ENCODE measurements at regions not wholly inside any gene's neighbourhood (a gene's known extent, or its start where the extent isn't known, plus 50 kb on each side); places are given as distances from the start of the nearest gene placed in this dataset.

- no peak overlapping the region for H3K27ac ChIP-seq (ENCODE audit: low read depth in 1 of 3, low read length in 2 of 3)
- H3K9me3 ChIP-seq (ENCODE audit: control insufficient read depth in 2 of 2, insufficient read depth in 1 of 2, low read depth in 1 of 2, low read length in 1 of 2) = no peaks in the 10 kb centered on the region
- no peaks in the 10 kb centered on the region for H3K36me3 ChIP-seq (ENCODE audit: control insufficient read depth in 3 of 3, insufficient read depth in 2 of 3, low read depth in 1 of 3, low read length in 3 of 3)
- H3K4me1 ChIP-seq (ENCODE audit: control insufficient read depth in 3 of 3, insufficient read depth in 2 of 3, low read depth in 1 of 3, low read length in 2 of 3) = peaks cover 0 to 4% (median 0%) of the 10 kb centered on the region in 3 donors
- no peak overlapping the region for H3K4me3 ChIP-seq (ENCODE audit: low read depth in 1 of 3, low read length in 3 of 3)
- no peak for DNase-seq
- H3K27me3 ChIP-seq (ENCODE audit: control insufficient read depth in 3 of 3, insufficient read depth in 3 of 3, low read length in 3 of 3) = no peaks in the 10 kb centered on the region
- WGBS, 3 donors = 42 to 55% (median 53%) methylated on average over 3 of the region's 3 CpGs
- no peak for FAIRE-seq
Observed at GRCh38 chr13:106681536-106681935, 113.6 kb upstream of the ARGLU1 start.

DNA sequence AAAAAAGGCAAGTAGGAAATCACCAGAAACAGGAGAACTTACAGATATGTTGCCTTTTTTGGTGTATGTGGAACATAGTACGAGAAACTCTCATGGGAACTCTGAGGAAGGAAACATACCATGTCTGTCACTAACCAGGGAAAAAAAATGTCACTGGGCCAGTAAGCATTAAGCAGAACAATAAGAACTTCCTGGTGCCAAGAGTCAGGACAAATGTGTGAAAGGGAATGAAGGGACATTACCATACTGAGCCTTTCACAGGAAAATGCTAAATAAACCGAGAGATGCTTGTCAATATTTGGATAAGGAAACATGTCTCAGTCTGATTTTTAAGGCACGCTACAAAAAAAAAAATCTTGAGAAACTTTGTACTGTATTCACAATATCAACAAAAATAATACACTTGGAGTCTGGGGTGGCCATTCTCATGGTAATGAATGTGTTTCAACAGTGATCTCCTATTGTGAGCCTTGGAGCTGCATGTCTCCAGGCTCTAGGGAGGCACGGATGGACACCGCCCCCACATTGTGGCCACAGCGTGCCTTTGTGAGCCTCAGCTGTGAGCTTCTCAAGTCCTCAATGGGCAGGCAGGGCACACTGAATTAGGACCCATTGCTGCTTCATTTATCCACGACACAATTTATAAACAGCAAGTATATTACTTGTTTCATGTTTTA is 113.0 kb upstream of the ARGLU1 start:
- Histone ChIP-seq H3K27me3 (ENCODE audit: control insufficient read depth in 3 of 3, insufficient read depth in 3 of 3, low read length in 3 of 3) (no peaks in the 10 kb centered on the region), H3K36me3 (ENCODE audit: control insufficient read depth in 3 of 3, insufficient read depth in 2 of 3, low read depth in 1 of 3, low read length in 3 of 3) (no peaks in the 10 kb centered on the region), H3K9me3 (ENCODE audit: control insufficient read depth in 2 of 2, insufficient read depth in 1 of 2, low read depth in 1 of 2, low read length in 1 of 2) (no peaks in the 10 kb centered on the region), H3K27ac (ENCODE audit: low read depth in 1 of 3, low read length in 2 of 3) (peak overlapping the region in 1 of 3 donors; percentile 8), H3K4me1 (ENCODE audit: control insufficient read depth in 3 of 3, insufficient read depth in 2 of 3, low read depth in 1 of 3, low read length in 2 of 3) (peaks cover 0 to 4% (median 0%) of the 10 kb centered on the region in 3 donors), H3K4me3 (ENCODE audit: low read depth in 1 of 3, low read length in 3 of 3) (no peak overlapping the region)
- DNase-seq (no peak), FAIRE-seq (no peak)
- WGBS, 3 donors = 65 to 80% (median 77%) methylated on average over 7 of the region's 7 CpGs

DNA sequence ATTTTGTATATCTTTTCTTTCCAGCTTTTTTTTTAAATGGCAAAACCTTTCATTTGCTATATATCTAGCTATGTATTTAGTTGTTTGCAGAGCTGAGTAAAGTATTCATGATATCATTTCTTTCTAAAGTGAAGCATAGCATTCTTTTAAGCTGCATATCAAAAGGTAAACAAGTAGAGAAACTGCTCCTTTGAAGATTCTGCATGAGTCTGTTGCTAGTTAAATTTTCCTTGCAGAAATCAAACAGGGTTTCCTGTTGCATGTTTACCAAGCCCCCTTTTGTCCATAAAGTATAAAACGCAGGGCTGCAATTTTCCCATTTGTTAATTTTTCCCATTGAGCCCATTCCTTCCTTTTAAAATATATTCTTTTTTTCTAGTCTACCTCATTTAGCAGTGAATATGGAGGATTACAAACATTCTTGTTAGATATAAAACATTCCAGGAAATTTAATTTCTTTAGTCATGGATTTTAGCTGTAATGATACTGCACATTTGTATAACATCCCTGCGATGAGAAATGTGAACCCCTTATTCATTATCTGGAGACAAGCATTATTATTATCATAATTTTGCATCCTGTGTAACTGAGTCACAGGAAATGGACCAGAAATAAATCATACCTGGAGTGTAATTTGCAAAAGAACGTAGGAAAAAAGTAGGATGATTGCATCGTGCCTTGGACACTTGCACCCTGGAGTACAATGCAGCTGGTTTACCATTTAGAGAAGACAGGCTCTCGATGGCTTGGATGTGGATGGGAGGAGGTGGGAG is 110.9 kb upstream of the ARGLU1 start:
- 77 to 83% (median 83%) methylated on average over 5 of the region's 5 CpGs for WGBS, 3 donors
- H3K27ac ChIP-seq (ENCODE audit: low read depth in 1 of 3, low read length in 2 of 3) = no peak overlapping the region
- FAIRE-seq = no peak
- H3K4me1 ChIP-seq (ENCODE audit: control insufficient read depth in 3 of 3, insufficient read depth in 2 of 3, low read depth in 1 of 3, low read length in 2 of 3) = peaks cover 0 to 4% (median 0%) of the 10 kb centered on the region in 3 donors
- DNase-seq = no peak
- no peak overlapping the region for H3K4me3 ChIP-seq (ENCODE audit: low read depth in 1 of 3, low read length in 3 of 3)
- no peaks in the 10 kb centered on the region for H3K9me3 ChIP-seq (ENCODE audit: control insufficient read depth in 2 of 2, insufficient read depth in 1 of 2, low read depth in 1 of 2, low read length in 1 of 2)
- H3K27me3 ChIP-seq (ENCODE audit: control insufficient read depth in 3 of 3, insufficient read depth in 3 of 3, low read length in 3 of 3) = no peaks in the 10 kb centered on the region
- no peaks in the 10 kb centered on the region for H3K36me3 ChIP-seq (ENCODE audit: control insufficient read depth in 3 of 3, insufficient read depth in 2 of 3, low read depth in 1 of 3, low read length in 3 of 3)

- Histone ChIP-seq H3K9me3 (ENCODE audit: control insufficient read depth in 2 of 2, insufficient read depth in 1 of 2, low read depth in 1 of 2, low read length in 1 of 2) (no peaks in the 10 kb centered on the region), H3K36me3 (ENCODE audit: control insufficient read depth in 3 of 3, insufficient read depth in 2 of 3, low read depth in 1 of 3, low read length in 3 of 3) (no peaks in the 10 kb centered on the region), H3K4me3 (ENCODE audit: low read depth in 1 of 3, low read length in 3 of 3) (no peak overlapping the region), H3K27ac (ENCODE audit: low read depth in 1 of 3, low read length in 2 of 3) (no peak overlapping the region), H3K4me1 (ENCODE audit: control insufficient read depth in 3 of 3, insufficient read depth in 2 of 3, low read depth in 1 of 3, low read length in 2 of 3) (peaks cover 0 to 2% (median 2%) of the 10 kb centered on the region in 3 donors), H3K27me3 (ENCODE audit: control insufficient read depth in 3 of 3, insufficient read depth in 3 of 3, low read length in 3 of 3) (no peaks in the 10 kb centered on the region)
- FAIRE-seq (no peak), DNase-seq (no peak)
Observed at GRCh38 chr13:106675311-106675710, 107.4 kb upstream of the ARGLU1 start.

- FAIRE-seq (no peak), DNase-seq (no peak)
- Histone ChIP-seq H3K36me3 (ENCODE audit: control insufficient read depth in 3 of 3, insufficient read depth in 2 of 3, low read depth in 1 of 3, low read length in 3 of 3) (no peaks in the 10 kb centered on the region), H3K27ac (ENCODE audit: low read depth in 1 of 3, low read length in 2 of 3) (no peak overlapping the region), H3K4me3 (ENCODE audit: low read depth in 1 of 3, low read length in 3 of 3) (no peak overlapping the region), H3K9me3 (ENCODE audit: control insufficient read depth in 2 of 2, insufficient read depth in 1 of 2, low read depth in 1 of 2, low read length in 1 of 2) (no peaks in the 10 kb centered on the region), H3K4me1 (ENCODE audit: control insufficient read depth in 3 of 3, insufficient read depth in 2 of 3, low read depth in 1 of 3, low read length in 2 of 3) (no peaks in the 10 kb centered on the region), H3K27me3 (ENCODE audit: control insufficient read depth in 3 of 3, insufficient read depth in 3 of 3, low read length in 3 of 3) (no peaks in the 10 kb centered on the region)
- WGBS, 3 donors = 82 to 87% (median 86%) methylated on average over 6 of the region's 6 CpGs
Observed at GRCh38 chr13:106660746-106661625, 93.0 kb upstream of the ARGLU1 start.

- no peaks in the 10 kb centered on the region for H3K4me1 ChIP-seq (ENCODE audit: control insufficient read depth in 3 of 3, insufficient read depth in 2 of 3, low read depth in 1 of 3, low read length in 2 of 3)
- no peaks in the 10 kb centered on the region for H3K27me3 ChIP-seq (ENCODE audit: control insufficient read depth in 3 of 3, insufficient read depth in 3 of 3, low read length in 3 of 3)
- WGBS, 3 donors = 68 to 83% (median 76%) methylated on average over 3 of the region's 3 CpGs
- no peaks in the 10 kb centered on the region for H3K36me3 ChIP-seq (ENCODE audit: control insufficient read depth in 3 of 3, insufficient read depth in 2 of 3, low read depth in 1 of 3, low read length in 3 of 3)
- no peak for FAIRE-seq
- DNase-seq = no peak
- no peak overlapping the region for H3K27ac ChIP-seq (ENCODE audit: low read depth in 1 of 3, low read length in 2 of 3)
- no peak overlapping the region for H3K4me3 ChIP-seq (ENCODE audit: low read depth in 1 of 3, low read length in 3 of 3)
- H3K9me3 ChIP-seq (ENCODE audit: control insufficient read depth in 2 of 2, insufficient read depth in 1 of 2, low read depth in 1 of 2, low read length in 1 of 2) = no peaks in the 10 kb centered on the region
Observed at GRCh38 chr13:106657104-106657503, 89.2 kb upstream of the ARGLU1 start.

- Histone ChIP-seq H3K9me3 (ENCODE audit: control insufficient read depth in 2 of 2, insufficient read depth in 1 of 2, low read depth in 1 of 2, low read length in 1 of 2) (no peaks in the 10 kb centered on the region), H3K36me3 (ENCODE audit: control insufficient read depth in 3 of 3, insufficient read depth in 2 of 3, low read depth in 1 of 3, low read length in 3 of 3) (no peaks in the 10 kb centered on the region), H3K27ac (ENCODE audit: low read depth in 1 of 3, low read length in 2 of 3) (no peak overlapping the region), H3K4me3 (ENCODE audit: low read depth in 1 of 3, low read length in 3 of 3) (no peak overlapping the region), H3K4me1 (ENCODE audit: control insufficient read depth in 3 of 3, insufficient read depth in 2 of 3, low read depth in 1 of 3, low read length in 2 of 3) (no peaks in the 10 kb centered on the region), H3K27me3 (ENCODE audit: control insufficient read depth in 3 of 3, insufficient read depth in 3 of 3, low read length in 3 of 3) (no peaks in the 10 kb centered on the region)
- DNase-seq (no peak), FAIRE-seq (no peak)
- 50 to 52% (median 52%) methylated on average over 1 of the region's 1 CpG for WGBS, 3 donors
Observed at GRCh38 chr13:106656186-106656585, 88.2 kb upstream of the ARGLU1 start.

DNA sequence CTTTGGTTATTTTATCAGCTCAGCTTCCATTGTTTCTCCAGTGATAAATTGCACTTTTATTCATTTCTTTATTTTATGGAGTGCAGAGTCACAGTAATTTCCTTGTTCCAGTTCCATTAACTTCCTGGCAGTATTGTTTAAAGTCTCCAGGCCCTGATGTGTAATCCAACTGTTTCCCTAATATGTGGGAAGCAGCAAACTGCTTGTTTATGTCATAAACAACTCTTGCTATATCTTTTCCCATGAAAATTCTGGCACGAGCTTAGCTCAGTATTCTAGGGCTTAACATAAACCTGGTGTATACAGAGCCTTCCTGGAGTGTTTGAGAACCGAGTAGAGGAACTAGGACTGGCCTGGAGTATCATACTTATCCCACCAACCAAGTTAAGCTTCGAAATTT is 83.5 kb upstream of the ARGLU1 start:
- no peak for FAIRE-seq
- WGBS, 3 donors = 59 to 82% (median 70%) methylated on average over 3 of the region's 3 CpGs
- H3K27me3 ChIP-seq (ENCODE audit: control insufficient read depth in 3 of 3, insufficient read depth in 3 of 3, low read length in 3 of 3) = no peaks in the 10 kb centered on the region
- peaks cover 0 to 3% (median 0%) of the 10 kb centered on the region in 3 donors for H3K4me1 ChIP-seq (ENCODE audit: control insufficient read depth in 3 of 3, insufficient read depth in 2 of 3, low read depth in 1 of 3, low read length in 2 of 3)
- no peak for DNase-seq
- H3K36me3 ChIP-seq (ENCODE audit: control insufficient read depth in 3 of 3, insufficient read depth in 2 of 3, low read depth in 1 of 3, low read length in 3 of 3) = no peaks in the 10 kb centered on the region
- no peak overlapping the region for H3K27ac ChIP-seq (ENCODE audit: low read depth in 1 of 3, low read length in 2 of 3)
- peaks cover 0 to 5% of the 10 kb centered on the region in 2 donors for H3K9me3 ChIP-seq (ENCODE audit: control insufficient read depth in 2 of 2, insufficient read depth in 1 of 2, low read depth in 1 of 2, low read length in 1 of 2)
- no peak overlapping the region for H3K4me3 ChIP-seq (ENCODE audit: low read depth in 1 of 3, low read length in 3 of 3)
